GM19468 (cell line): ENCODE measurements at regions not wholly inside any gene's neighbourhood (a gene's known extent, or its start where the extent isn't known, plus 50 kb on each side); places are given as distances from the start of the nearest gene placed in this dataset.
"Not testable (repeated sequence)": the region's sequence is repeated elsewhere in the genome, so short reads cannot be mapped to it uniquely, and the experiment has no call there.

Source experiments
- ATAC-seq: cut with Tn5 transposase; IDR thresholded peaks from one replicate; pipeline ENCODE4 v1.9.1; 2021; ENCODE audit warnings: mild to moderate bottlenecking, moderate library complexity, moderate number of reproducible peaks; ENCODE audit not compliant: unreplicated experiment; ENCODE audit errors: extremely low read depth

- not testable (repeated sequence) for ATAC-seq
Observed at GRCh38 chr7:150090776-150091175, 217.0 kb downstream of the ATP6V0E2 start.

DNA sequence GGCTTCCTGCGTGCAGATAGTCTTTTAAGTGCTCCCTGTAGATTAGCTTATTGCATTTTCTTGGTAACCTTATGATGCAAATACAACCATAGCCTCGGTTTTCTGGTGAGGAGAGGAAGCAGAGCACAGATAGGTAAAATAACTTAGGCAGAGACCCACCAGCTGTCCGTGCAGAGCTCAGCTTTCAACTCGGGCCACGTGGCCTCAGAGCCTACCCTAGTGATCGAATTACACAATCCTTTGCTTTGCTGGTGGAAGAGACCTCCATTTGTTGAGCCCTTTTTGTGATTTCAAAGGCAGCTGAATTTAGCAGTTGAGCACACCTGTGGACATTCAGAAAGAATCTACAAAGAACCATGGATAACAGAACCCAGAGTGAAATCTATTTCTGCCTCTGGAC is 220.1 kb downstream of the ATP6V0E2 start:
- not testable (repeated sequence) for ATAC-seq

DNA sequence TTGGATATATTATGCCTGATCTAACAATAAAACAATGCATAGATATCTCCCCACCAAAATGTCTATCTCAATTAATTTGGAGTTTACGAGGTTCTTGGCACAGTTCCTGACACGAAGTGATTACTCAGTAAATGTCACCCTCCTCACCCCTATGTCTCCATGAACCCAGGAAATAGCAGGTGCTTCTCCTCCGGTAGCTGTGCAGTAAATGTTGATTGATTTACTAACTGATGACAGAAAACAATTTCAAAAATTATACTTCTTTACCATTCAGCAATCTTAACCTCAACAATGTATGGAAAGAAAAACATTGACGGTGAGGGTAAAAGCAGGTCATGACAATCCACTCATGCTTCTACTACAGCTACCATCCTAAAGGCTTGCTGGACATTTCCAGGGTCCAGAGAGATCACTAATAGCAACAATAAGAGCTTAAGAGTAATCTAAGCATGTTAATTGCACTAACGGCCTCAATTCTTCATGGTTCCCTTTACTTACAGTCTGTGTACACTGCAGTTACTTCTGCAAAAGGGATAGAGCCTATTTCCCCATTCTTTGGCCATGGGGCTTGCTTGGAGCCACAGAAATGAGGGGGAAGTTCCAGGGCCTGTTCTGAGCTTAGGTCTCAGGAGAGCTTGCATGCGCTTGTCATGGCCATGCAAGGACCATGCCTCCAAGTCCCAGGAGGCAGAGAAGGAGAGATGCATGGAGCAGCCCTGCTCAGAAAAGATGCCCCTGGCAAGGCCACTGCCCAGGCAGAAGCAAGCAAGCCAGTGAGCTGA is 222.6 kb downstream of the ATP6V0E2 start:
- ATAC-seq: not testable (repeated sequence)

- ATAC-seq: not testable (repeated sequence)
Observed at GRCh38 chr7:150098592-150098991, 224.6 kb upstream of the LRRC61 start.

DNA sequence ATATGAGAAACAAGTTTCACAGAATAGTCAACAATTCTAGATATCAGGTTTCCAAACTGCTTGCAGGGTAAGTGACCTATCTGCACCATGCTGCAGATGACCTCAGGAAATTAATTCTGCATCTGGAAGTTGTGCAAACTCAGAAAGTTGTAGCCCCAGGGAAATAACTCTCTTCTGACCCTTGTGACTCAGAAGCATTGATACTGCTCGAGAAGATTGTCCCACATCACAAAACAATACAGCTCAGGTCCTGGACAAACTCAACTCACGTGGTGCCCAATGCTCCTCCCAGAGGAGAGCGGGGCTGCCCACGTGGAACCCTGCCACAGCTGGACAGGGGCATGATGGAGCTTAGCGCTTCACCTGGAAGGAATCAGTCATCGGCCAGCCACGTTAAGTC is 221.9 kb upstream of the LRRC61 start:
- not testable (repeated sequence) for ATAC-seq

- ATAC-seq: not testable (repeated sequence)
Observed at GRCh38 chr7:150107283-150107682, 215.9 kb upstream of the LRRC61 start.

DNA sequence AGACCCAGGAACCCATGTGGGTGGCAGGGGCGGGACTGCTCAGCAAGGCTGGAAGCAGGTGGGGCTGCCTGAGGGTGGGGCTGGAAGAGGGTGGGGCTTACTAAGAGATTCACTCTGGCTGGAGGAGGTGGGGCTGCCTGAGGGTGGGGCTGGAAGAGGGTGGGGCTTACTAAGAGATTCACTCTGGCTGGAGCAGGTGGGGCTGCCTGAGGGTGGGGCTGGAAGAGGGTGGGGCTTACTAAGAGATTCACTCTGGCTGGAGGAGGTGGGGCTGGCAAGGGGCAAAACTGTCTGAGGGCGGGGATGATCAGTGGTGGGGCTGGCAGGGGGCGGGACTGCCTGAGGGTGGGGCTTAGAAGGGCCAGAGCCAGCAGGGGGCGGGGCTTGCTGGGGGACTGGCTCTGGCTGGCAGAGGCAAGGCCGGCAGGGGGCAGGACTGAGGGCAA is 212.8 kb upstream of the LRRC61 start:
- ATAC-seq: not testable (repeated sequence)

GRCh38 chr7:150110882-150111281 is 212.3 kb upstream of the LRRC61 start:
- not testable (repeated sequence) for ATAC-seq

DNA sequence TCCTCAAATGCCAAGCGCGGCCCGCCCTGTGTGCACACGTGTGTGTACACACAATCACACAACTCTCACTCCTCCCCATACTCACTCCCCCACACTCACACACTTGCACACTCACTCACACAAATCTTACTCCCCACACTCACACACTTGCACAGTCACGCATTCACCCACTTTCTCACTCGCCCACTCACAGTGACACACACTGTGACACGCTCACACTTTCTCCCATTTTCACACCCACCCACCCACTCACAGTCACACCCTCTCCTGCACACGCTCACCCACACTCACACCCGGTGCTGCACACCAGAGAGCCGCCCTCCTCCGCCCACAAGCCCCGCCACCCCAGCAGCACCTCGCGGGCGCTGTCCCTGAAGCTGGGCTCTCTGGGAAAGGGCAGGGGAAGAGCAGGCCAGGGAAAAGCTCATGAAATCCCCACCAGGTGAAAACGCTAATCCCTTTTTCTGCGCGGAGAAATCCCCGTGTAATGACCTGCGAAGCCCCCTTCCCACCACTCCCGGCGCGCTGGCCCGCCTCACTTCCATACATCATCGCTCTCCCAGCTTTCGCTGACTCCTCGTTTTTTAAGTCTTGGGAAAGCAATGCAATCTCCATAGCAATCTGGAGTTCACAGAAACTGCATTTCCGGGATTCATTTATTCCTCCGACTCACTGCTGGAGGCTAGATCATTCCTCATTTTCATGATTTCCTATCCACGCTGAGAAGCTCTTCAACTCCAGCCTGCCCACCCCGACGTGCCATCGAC is 211.6 kb upstream of the LRRC61 start:
- not testable (repeated sequence) for ATAC-seq

DNA sequence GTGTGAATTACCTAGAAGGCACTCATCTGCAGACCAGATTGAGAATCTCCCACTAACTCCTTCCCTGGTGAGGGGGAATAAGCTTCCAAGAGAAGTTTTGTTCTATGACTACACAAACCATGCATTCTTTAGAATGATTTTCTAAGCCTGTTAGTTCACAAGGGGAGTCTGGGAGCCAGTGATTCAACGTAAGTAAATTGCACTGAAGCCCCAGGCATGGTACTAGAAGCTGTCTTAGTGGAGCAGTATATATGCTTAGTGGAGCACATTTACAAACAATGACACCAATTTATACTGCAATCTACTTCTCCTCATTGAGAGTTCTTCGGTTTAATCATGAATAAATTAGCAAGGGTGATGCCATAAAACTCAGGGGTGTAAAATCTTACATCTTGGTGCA is 209.9 kb upstream of the LRRC61 start:
- not testable (repeated sequence) for ATAC-seq

GRCh38 chr7:150114591-150114990 is 208.6 kb upstream of the LRRC61 start:
- not testable (repeated sequence) for ATAC-seq

GRCh38 chr7:150119966-150120365 is 203.2 kb upstream of the LRRC61 start:
- not testable (repeated sequence) for ATAC-seq

DNA sequence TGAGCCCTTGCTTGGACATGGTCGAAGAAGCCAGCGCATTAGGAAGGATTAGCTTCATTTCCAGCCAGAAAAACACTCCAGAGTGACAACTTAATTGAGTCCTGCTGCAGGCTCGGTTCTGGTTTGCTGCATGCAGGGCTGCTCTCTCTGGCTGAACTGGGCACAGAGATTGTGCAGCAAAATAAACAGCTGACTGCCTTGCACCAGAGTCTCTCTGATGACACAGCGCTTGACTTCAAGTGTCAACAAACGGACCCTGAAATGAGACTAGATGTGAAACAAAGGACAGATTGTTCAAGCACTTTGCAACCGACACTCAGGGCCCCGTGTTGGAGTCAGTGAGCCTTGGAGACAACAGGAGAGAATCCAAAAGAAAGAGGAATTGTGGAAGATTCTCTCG is 197.3 kb upstream of the LRRC61 start:
- not testable (repeated sequence) for ATAC-seq

- not testable (repeated sequence) for ATAC-seq
Observed at GRCh38 chr7:150134451-150134850, 188.7 kb upstream of the LRRC61 start.

- not testable (repeated sequence) for ATAC-seq
Observed at GRCh38 chr7:150135620-150136190, 187.4 kb upstream of the LRRC61 start.

DNA sequence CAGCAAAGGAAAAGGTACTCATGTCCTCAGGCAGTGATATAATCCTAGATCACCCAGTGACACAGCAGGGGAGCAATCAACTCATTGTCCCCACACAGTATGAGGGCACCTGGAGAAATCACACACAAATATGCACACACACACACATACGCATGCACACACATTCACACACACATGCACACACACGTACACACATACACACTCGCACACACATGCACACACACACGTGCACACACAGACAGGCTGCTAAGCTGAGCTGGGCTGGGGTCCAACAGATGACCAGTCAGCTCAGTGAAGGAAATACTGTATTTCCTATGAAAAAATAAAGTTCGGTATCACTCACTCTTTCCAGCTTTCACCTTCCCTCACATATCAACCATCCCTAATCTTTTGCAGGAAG is 183.3 kb upstream of the LRRC61 start:
- ATAC-seq: not testable (repeated sequence)

DNA sequence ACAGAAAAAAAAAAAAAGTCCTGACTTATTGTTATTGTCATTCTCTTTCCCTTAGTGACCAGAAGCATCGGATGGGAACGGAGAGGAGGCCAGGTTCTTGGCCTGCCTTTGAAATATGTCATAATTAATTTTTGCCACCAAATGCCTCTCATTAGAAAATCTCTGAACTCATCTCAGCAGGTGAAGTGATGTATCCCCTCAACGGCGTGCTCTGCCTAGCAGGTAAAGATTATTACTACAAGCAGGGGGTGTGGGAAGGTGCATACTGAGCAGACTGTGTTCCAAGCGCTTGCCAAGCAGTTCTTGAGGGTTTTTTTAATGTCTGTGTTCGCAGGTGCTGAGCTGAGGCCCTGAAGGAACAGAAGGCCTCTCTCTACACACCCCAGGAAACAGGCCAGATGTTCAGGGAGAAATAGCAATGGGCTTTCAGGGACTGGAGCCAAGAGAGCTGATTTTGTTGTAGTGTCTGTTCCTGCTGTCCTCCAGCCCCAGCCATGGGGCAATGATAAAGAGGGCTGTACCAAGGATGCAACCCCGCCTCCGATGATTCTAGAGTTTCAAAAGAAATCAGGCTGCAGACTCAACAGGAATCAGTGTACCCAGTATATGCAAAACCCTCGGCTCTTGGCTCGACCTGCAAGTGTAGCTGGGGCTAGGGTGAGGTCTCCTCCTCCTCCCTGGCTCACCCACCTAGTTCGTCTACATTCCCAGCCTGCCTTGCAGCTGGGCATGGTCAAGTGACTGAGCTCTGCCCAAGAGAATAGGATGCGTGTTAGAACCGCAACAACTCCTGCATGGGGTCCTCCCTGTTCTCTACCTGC is 181.4 kb upstream of the LRRC61 start:
- ATAC-seq: not testable (repeated sequence)

DNA sequence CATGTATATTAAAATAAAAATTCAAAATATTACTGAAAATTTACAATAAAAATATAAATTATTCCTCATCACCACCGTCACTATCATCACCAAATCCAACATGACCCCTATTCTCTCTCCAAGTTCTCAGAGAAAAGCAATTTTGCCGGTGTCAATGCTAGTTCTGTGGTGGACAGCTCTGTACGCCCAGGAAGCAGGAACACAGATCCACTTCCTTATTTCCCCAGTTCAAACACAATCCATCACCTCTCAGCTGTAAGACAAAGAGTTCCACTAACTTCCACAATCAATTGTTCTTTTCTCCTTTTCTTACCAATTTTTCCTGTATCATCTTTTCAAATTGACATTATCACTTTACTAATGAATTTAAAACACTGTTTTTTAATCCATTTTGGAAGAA is 177.0 kb upstream of the LRRC61 start:
- not testable (repeated sequence) for ATAC-seq

GRCh38 chr7:150147524-150147923 is 175.6 kb upstream of the LRRC61 start:
- not testable (repeated sequence) for ATAC-seq

- not testable (repeated sequence) for ATAC-seq
Observed at GRCh38 chr7:150156015-150156414, 167.1 kb upstream of the LRRC61 start.
